Kidney epithelial cell (primary cell): ENCODE measurements at regions not wholly inside any gene's neighbourhood (a gene's known extent, or its start where the extent isn't known, plus 50 kb on each side); places are given as distances from the start of the nearest gene placed in this dataset.

Experiments used
- DNase-seq: peaks from one replicate; pipeline ENCODE4 v3.0.0-alpha.2; 2010; ENCODE audit warnings: low read depth
- H3K27me3 ChIP-seq: 2 replicates; pipeline ENCODE4 v1.6.0; 2011; ENCODE audit warnings: low read length; ENCODE audit not compliant: control insufficient read depth, insufficient read depth
- H3K36me3 ChIP-seq: 2 replicates; pipeline ENCODE4 v1.5.1; 2011; ENCODE audit warnings: low read length; ENCODE audit not compliant: control insufficient read depth, insufficient read depth
- H3K4me3 ChIP-seq: 2 replicates; pipeline ENCODE4 v1.5.1; 2011; ENCODE audit warnings: low read depth, mild to moderate bottlenecking, control low read depth, low read length
- TF ChIP-seq, protein P1 (sequence below): IDR thresholded peaks from 2 replicates; pipeline ENCODE4 v1.5.1; 2011; ENCODE audit warnings: mild to moderate bottlenecking, moderate library complexity, low read length, control low read depth, inconsistent platforms; ENCODE audit not compliant: insufficient read depth, poor library complexity, severe bottlenecking

DNA sequence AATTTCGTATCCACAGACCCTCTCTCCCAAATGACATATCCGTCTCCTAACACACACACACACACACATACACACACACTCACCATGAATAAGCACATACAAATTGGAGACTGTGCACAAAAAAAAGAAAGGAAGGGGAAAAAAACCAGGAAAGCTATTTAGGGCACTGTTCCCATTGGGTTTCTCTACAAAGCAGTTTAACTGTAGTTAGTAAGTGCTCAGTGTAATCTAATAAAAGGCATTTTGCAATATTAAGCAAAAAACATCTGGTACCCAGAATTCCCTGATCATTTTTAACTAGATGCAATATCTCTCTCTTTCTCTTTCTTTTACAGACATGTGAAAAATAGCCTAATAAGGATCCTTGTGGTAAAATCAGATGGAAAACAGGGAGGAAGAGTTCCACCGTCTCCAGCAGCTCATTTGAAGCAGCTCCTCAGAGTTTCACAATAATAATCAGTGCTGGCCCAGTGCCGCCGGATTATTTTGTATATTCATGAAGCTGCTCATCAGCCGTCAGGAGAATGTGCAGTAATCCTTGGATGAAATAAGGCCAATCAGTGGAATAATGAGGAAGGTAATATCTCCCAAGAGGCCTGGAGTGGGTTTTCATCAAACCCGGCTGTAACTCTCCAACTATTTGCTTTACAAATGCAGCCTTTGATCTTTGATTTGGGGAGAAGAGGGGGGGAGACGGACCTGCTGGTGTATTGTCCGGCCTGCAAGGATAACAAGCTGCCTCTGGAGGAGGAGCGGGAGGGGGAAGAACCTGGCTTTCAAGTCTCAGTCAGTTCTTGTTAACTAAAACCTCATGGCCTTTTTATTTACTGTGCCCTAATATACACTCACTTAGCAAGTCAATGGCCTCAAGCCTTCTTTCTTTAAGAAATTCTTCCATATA lies 227.6 kb upstream of the SMIM21 start:
- Histone ChIP-seq H3K27me3 (no peaks in the 10 kb centered on the region), H3K4me3 (no peak overlapping the region), H3K36me3 (no peaks in the 10 kb centered on the region)
- TF ChIP-seq, protein P1, sequence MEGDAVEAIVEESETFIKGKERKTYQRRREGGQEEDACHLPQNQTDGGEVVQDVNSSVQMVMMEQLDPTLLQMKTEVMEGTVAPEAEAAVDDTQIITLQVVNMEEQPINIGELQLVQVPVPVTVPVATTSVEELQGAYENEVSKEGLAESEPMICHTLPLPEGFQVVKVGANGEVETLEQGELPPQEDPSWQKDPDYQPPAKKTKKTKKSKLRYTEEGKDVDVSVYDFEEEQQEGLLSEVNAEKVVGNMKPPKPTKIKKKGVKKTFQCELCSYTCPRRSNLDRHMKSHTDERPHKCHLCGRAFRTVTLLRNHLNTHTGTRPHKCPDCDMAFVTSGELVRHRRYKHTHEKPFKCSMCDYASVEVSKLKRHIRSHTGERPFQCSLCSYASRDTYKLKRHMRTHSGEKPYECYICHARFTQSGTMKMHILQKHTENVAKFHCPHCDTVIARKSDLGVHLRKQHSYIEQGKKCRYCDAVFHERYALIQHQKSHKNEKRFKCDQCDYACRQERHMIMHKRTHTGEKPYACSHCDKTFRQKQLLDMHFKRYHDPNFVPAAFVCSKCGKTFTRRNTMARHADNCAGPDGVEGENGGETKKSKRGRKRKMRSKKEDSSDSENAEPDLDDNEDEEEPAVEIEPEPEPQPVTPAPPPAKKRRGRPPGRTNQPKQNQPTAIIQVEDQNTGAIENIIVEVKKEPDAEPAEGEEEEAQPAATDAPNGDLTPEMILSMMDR = no peak
- DNase-seq = no peak

DNA sequence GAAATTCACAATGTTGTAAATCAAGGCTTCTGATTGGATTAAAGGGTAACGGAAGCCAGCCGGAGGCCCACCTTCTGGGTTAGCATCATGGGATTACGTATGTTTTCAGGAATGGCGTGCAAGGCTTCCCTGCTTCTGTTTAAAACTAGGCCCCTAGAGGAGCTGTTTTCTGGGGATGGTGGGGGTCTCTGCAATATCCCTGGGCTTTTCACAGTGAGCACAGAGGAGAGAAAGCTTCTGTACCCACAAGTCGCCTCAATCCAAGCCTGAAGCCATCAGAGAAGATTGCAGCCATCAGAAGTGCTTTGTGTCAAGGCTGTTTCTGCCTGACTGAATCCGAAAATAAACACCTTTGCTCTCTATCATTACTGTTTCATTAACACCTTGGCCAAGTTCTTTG lies 226.9 kb upstream of the SMIM21 start:
- no peak for DNase-seq
- Histone ChIP-seq H3K36me3 (no peaks in the 10 kb centered on the region), H3K4me3 (no peak overlapping the region), H3K27me3 (no peaks in the 10 kb centered on the region)
- TF ChIP-seq, protein P1 = no peak

DNA sequence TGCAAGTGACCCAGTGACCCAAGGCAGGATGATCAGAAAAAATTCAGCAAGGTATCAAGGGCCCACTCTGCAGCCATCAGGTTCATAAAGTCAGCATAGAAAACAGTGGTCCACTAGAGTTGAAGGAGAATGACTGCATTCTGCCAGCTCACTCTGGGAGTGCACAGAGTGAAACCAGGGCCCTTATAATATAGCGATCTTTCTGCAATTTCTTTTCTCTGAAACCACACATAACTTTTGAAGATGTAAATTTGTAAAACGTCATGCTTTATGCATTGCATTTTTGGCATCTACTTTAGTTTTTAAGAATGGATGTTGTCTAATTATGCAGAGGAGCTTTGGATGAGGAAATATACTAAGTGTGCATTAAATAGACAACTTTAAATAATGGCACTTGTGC lies 225.0 kb upstream of the SMIM21 start:
- H3K36me3 ChIP-seq = no peaks in the 10 kb centered on the region
- TF ChIP-seq, protein P1 = no peak
- DNase-seq = no peak
- H3K27me3 ChIP-seq = no peaks in the 10 kb centered on the region
- no peak overlapping the region for H3K4me3 ChIP-seq

DNA sequence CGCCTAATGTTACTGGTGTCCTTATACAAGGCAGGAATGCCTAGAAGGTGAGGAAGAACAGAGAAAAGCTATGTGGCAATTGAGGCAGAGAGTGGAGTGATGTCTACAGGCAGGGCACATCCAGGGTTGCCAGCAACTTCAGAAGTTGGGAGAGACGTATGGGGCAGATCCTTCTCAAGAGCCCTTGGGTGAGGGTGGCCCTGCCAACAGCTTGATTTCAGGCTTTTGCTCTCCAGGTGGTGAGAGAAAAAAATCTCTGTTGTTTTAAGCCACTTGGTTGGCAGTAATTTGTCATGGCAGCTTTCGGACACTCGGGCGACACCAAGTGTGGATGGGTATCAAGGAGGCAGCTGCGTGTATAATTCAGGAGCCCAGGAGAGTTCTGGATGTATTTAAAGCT lies 217.4 kb upstream of the SMIM21 start:
- Histone ChIP-seq H3K27me3 (no peaks in the 10 kb centered on the region), H3K4me3 (no peak overlapping the region), H3K36me3 (no peaks in the 10 kb centered on the region)
- DNase-seq = no peak
- TF ChIP-seq, protein P1 = no peak

DNA sequence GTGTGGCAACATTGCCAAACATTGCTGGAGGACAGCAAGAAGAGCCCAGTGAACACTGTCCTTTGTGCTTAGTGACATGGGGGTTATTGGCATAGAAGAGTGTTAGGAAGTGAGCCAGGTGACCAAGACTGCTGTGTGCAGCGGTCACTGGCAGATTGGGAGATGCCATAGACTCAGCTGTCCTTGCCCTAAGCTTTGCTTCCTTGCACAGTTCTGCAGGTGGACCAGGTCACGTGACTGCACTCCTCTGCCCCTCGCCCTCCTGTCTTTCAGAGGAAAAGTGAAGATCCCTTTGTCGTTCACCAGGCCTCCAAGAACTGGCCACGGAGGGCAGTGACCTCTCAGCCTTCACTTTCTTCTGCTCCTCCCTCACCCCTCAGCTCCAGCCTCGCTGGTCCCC lies 215.6 kb upstream of the SMIM21 start:
- TF ChIP-seq, protein P1 = no peak

DNA sequence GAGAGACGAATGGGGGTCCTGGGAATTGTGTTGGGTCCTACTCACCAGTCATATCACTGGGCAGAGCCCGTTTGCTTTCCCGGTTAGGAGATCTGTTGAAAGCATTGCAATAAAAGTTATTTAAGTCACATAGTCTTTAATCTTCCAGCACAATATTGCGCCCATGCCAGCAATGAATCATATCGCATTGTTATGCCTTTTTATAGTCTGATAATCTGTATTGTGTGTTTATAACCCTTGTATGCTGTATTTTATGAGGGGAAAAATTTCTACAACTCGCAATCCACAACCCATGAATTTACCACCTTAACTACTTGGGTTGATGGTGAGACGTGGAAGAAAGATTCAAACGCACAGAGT lies 211.9 kb upstream of the SMIM21 start:
- DNase-seq = no peak
- H3K27me3 ChIP-seq = no peaks in the 10 kb centered on the region
- TF ChIP-seq, protein P1 = no peak
- H3K36me3 ChIP-seq = no peaks in the 10 kb centered on the region
- H3K4me3 ChIP-seq = no peak overlapping the region

More for the DNA sequence above, 215.6 kb upstream of the SMIM21 start:
- DNase-seq = no peak
- no peaks in the 10 kb centered on the region for H3K36me3 ChIP-seq
- H3K27me3 ChIP-seq = no peaks in the 10 kb centered on the region
- no peak overlapping the region for H3K4me3 ChIP-seq
